NCI-H2029 treated with DMSO at 0.1 percent for 48 hours (cell line): ENCODE measurements at regions not wholly inside any gene's neighbourhood (a gene's known extent, or its start where the extent isn't known, plus 50 kb on each side); places are given as distances from the start of the nearest gene placed in this dataset.
A peak's percentile ranks its signal among the peaks of the same experiment; 100 is the strongest.

Experiments used
- DNase-seq: peaks from one replicate; lab custom pipeline; 2025; lab: John Stamatoyannopoulos, UW

- no peak for DNase-seq
Observed at GRCh38 chr1:185578293-185578692, 155.9 kb upstream of the HMCN1 start.

DNA sequence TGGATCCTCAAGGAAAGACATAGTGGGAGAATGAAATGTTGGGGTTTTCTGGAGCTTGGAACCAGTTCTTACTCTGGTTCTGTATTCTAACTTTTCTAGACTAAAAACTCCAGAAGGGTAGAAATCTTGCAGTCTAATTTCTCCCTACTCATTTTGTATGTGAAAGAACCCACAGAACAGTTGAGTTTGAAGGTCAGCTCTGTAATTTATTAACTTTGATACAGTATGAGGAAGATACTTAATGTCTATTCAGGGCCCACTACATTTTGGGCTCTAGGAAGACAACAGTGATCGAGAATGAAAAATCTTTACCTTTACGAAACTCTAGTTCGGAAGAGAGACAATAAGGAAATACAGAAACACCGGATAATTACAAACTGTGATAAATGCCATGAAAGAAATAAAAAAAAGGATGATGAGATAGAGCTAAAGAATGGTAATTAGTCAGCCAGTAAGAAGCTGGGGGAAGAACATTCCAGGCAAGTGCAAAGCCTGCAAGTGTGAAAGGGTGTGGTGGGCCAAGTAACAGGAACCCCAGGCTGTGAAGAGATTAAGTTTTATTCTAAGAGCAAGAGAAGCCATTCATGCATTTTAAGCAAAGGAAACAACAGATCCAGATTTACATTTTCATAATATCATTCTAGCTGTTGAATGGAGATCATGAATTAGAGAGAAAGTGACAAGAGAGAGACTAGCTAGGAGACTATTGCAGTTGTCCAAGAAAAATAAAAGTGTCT lies 159.9 kb upstream of the HMCN1 start:
- no peak for DNase-seq

DNA sequence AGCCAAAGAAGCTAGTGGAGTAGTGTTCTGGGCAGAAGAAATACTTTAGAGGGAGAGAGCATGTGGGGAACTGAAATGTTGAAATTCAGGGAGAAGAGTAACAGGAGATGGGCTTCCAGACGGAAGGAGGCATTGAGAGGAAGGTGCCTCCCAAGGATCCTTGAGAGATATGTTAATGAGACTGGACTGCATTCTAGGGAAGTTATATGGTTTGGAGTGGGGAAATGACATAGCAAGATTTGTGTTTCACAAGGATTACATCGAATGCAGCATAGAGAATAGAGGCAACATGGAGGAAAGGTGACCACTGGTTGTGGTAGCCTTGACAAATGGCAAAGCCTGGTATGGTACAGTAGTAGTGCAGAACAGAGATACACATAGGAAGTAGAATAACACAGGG lies 160.5 kb upstream of the HMCN1 start:
- no peak for DNase-seq

DNA sequence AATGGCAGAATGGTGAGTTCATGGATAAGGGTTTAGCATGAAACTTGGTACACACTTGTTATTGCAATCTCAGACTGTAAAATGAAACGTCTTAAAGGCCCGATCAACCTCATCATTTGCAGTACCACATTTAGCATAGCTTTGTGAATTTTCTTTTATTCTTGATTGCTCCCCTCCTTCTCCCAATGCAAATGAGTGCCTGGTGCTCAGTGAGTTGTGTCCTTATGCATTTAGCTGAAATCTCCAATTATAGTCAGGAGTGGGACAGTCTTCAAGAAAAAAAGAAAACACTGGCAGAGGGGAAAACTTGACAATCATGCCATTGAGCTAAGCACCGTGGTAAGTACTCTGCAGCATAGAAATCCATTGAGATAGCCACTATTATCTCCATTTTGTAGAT lies 161.0 kb upstream of the HMCN1 start:
- DNase-seq = no peak

GRCh38 chr1:185570962-185571361 lies 163.2 kb upstream of the HMCN1 start:
- DNase-seq = no peak

DNA sequence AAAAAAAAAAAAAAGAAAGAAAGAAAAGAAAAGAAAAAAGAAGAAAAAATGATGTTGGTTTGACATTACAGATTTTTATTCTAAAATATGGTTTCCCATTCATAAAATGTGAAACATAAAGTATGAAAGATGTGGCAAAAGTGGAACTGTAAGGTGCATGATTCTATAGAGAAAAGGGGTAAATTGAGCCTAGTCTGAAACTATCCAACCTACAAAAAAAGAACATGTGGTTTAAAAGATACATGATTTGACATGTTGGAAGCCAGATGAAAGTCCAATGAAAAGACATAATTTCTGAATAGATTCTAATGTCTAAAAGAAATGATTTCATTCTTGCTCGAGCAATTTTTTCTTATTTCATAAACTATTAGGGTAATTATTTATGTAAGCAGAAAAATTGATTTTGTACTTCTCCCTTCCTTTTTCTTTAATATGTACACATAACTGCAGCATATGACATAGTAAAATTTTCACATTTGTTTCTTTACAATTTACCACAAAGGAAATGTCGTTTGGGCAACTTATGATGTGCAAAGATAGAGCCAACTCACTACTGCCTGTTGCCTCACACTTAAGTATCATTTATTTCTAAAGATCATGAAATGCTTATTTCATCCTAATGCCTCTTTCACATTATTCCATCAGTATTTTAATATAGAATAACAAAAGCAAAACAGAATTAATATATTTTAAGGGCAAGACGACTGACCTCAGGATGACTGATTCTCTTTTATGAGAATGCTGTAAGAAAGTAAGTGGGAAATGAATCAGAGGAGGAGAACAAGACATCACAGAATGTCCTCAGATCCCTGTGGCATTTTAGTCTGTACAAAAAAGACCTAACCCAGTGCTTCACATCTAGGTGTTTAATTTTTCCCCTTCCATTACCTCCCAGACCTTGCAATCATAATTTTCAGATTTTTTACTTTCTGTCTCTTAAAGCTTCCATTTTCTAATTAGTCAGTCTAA lies 165.8 kb upstream of the HMCN1 start:
- no peak for DNase-seq

GRCh38 chr1:185567440-185567839 lies 166.8 kb upstream of the HMCN1 start:
- no peak for DNase-seq

GRCh38 chr1:185566995-185567394 lies 167.2 kb upstream of the HMCN1 start:
- DNase-seq = peak; percentile 67

DNA sequence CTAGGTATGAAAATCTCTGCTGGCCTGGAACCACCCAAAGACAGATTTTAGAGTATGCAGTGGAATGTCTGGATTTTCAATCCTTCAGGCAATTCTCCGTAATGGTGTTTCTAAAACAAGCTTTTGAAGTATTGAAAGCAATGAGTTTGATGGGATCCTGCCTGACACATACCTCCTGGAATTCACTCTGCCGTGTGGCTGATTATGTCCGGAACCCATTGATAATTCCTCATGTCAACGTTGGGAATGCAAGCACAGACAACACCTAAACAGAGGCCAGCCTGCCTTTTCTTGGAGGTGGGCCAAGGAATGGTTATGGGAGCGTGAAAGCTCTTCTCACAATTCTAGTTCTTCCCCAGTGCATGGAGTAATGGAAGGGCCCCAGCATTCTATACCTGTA lies 168.9 kb upstream of the HMCN1 start:
- DNase-seq = no peak

GRCh38 chr1:185564816-185565215 lies 169.4 kb upstream of the HMCN1 start:
- DNase-seq = no peak

GRCh38 chr1:185562461-185563359 lies 171.5 kb upstream of the HMCN1 start:
- DNase-seq = no peak

DNA sequence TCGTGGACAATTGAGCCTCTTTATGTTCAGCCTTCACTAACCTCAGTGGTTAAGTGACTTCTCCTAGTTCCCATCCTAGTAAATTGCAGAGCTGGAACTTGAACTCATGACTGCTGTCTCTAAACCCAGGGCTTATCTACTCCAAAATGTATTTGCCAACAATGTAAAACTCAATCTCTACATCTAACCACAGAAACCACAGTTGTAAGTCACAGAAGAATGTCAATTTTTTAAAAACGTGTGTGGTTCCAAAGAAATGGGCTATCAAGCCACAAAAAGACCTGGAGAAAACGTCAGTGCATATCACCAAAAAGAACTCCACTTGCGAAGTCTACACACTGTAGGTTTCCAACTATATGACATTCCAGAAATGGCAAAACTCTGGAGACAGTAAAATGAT lies 172.6 kb upstream of the HMCN1 start:
- no peak for DNase-seq

DNA sequence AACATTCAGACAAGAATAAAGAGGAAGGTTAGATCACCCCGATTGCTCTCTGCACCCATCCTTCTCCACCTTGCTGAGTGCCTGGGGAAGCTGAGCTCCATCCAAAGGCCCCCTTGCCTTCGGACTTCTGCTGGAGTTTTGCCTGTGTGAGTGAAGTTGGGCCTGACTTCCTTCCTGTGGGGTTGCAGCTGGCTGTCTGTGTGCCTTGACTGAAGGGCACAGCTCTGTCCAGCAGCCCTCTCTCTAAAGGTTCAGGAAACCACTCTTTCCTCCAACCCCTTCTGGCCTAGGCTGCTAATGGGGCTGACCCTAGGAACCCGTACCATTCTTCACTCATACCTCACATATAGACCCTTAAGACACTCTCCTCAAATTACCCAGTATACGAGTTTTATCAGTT lies 173.4 kb upstream of the HMCN1 start:
- DNase-seq = no peak

DNA sequence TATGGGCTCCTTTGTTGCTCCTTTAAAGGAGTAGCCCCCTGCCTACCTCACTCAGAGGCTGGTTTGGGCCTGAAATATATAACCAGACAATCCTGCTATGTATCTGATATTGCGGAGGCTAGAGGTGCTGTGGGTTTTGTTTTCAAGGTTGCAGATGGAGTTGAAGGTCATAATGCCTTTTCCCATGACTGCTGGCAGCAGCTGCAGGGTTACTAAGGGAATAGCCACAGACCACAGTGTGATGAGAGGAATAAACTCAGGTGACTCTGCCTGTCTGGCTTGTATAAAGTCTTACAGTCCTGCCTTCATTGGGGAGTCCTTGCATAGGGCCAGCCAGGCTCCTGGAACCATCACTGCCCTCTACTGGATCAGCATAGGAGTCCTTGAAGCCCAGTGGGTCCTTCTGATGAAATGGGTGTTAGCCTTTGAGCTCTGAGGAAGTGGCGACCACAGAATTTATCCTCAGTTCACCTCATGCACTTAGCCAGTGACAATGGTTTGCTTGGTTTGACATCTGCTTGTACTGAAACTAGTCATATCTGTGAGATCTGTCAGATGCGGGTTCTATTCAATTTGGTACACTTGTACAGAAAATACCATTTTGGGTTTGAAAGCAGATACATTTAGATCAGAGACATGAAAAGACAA lies 174.4 kb upstream of the HMCN1 start:
- peak; percentile 23 for DNase-seq

GRCh38 chr1:185559151-185559550 lies 175.0 kb upstream of the HMCN1 start:
- DNase-seq = no peak

DNA sequence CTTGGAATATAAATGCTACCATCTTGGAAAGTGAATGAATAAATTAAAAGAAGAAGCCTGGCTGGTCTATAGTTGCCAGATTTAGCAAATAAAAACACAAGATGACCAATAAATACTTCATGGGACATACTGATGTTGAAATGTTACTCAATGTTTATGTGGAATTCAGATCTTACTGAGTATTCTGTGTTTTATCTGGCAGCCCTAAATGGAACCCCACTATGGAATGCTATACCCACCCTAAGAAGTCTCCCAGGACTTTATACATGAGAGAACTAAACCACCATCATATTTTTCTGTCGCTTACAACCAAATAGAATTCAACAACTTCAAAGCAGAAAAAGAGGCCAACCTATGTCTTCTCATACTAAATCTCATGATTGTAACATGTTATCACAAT lies 177.6 kb upstream of the HMCN1 start:
- no peak for DNase-seq

- no peak for DNase-seq
Observed at GRCh38 chr1:185555743-185556142, 178.4 kb upstream of the HMCN1 start.

- no peak for DNase-seq
Observed at GRCh38 chr1:185551008-185551407, 183.2 kb upstream of the HMCN1 start.

GRCh38 chr1:185549906-185550305 lies 184.3 kb upstream of the HMCN1 start:
- no peak for DNase-seq

GRCh38 chr1:185546029-185546428 lies 188.2 kb upstream of the HMCN1 start:
- DNase-seq = no peak

DNA sequence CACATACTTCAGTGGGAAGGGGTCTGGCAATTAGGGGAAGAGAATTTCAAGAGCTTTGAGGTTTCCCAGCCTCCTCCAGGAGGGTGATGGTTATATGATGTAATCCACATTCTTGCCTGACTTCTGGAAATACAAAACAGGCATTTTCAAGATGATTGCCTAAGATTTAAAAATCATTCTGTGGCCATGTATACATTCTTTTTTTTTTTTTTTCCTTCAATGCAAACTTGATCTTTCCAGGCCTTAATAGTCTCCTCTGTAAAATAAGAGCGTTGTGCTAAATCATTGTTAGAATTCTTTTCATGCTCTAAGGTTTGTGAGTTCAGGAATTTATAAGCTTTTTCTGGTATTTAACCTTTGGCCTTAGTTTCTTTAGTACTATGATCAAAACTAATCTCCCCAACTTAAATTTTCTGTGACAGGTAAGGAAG lies 192.3 kb upstream of the HMCN1 start:
- no peak for DNase-seq

DNA sequence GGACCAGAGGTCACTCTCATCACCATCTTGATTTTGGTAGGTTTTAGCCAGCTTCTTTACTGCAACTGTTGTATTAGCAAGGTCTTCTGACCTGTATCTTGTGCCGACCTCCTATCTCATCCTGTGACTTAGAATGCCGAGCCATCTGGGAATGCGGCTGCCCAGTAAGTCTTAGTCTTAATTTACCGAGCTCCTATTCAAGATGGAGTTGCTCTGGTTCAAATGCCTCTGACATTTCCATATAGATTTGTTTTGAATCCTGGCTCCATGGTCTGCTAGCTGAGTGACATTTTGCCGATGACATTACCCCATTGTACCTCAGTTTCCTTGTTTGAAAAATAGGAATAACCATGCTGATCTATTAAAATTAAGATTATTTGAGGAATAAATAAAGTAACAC lies 193.9 kb upstream of the HMCN1 start:
- DNase-seq = no peak
